H1 (cell line): ENCODE measurements at regions not wholly inside any gene's neighbourhood (a gene's known extent, or its start where the extent isn't known, plus 50 kb on each side); places are given as distances from the start of the nearest gene placed in this dataset.

Experiments
- CTCF ChIA-PET: fragments of 300-600 bp; sonication (Branson Sonifier 250); formaldehyde crosslinking; loops from one replicate; lab custom pipeline; 2021; ENCODE audit not compliant: partially characterized antibody; lab: Charles Lee
- POLR2A ChIA-PET: fragments of 300-600 bp; sonication (Branson Sonifier 250); formaldehyde crosslinking; loops from one replicate; lab custom pipeline; 2021; ENCODE audit warnings: inconsistent platforms; ENCODE audit not compliant: partially characterized antibody; lab: Charles Lee
- DNase-seq, 2 experiments: peaks; one replicate each; pipeline versions ENCODE4 v3.0.0 to v3.0.0-alpha.2; 2010 to 2022; ENCODE audit warnings: low spot score in 2 of 2, low read depth in 1 of 2, mixed read lengths in 1 of 2
- FAIRE-seq: peaks from 2 replicates; lab custom pipeline; 2011; peaks lifted over from hg19 to GRCh38; lab: Jason Lieb, UNC
- H2AFZ ChIP-seq: 2 replicates; pipeline ENCODE4 v1.8.1; 2012; ENCODE audit warnings: low read length, inconsistent platforms
- H2AK5ac ChIP-seq: 2 replicates; pipeline ENCODE4 v1.6.1; 2013; ENCODE audit warnings: low read depth, low read length
- H2BK120ac ChIP-seq: replicated peaks from 2 replicates; pipeline ENCODE3; 2013; ENCODE audit warnings: low read depth, low read length, inconsistent platforms
- H2BK12ac ChIP-seq: 2 replicates; pipeline ENCODE4 v1.6.1; 2013; ENCODE audit warnings: low read depth, low read length
- H2BK15ac ChIP-seq: 2 replicates; pipeline ENCODE4 v1.6.1; 2013; ENCODE audit warnings: low read length
- H2BK20ac ChIP-seq: 2 replicates; pipeline ENCODE4 v1.6.1; 2013; ENCODE audit warnings: low read length
- H2BK5ac ChIP-seq: 2 replicates; pipeline ENCODE4 v1.6.1; 2013; ENCODE audit warnings: low read depth, low read length
- H3K14ac ChIP-seq: 2 replicates; pipeline ENCODE4 v1.6.1; 2013; ENCODE audit warnings: inconsistent platforms; ENCODE audit not compliant: insufficient read length
- H3K18ac ChIP-seq: 2 replicates; pipeline ENCODE4 v1.6.1; 2013; ENCODE audit warnings: low read length; ENCODE audit errors: extremely low read depth
- H3K23ac ChIP-seq: 2 replicates; pipeline ENCODE4 v1.6.1; 2013; ENCODE audit warnings: inconsistent platforms; ENCODE audit not compliant: insufficient read length
- H3K23me2 ChIP-seq: 2 replicates; pipeline ENCODE4 v1.6.1; 2013; ENCODE audit warnings: low read depth, low read length
- H3K27ac ChIP-seq: 2 replicates; pipeline ENCODE4 v1.6.1; 2011; ENCODE audit warnings: low read depth, low read length, inconsistent platforms
- H3K27me3 ChIP-seq, 4 experiments: replicated peaks in 1 of 4; 1 replicate in 1 of 4; 2 replicates in 3 of 4; pipeline versions ENCODE4 v1.6.1 to v1.8.1; 2011 to 2013; ENCODE audit warnings: low read length in 3 of 4, mild to moderate bottlenecking in 3 of 4, inconsistent platforms in 2 of 4, mixed read lengths in 2 of 4, moderate library complexity in 1 of 4; ENCODE audit not compliant: control insufficient read depth in 3 of 4, insufficient read depth in 3 of 4; ENCODE audit errors: extremely low read depth in 1 of 4
- H3K36me3 ChIP-seq, 4 experiments: 2 replicates each; pipeline versions ENCODE4 v1.6.1 to v1.8.1; 2011 to 2013; ENCODE audit warnings: mild to moderate bottlenecking in 4 of 4, low read length in 3 of 4, moderate library complexity in 2 of 4, control low read depth in 1 of 4, inconsistent platforms in 1 of 4; ENCODE audit not compliant: insufficient read depth in 4 of 4, control insufficient read depth in 2 of 4
- H3K4ac ChIP-seq: replicated peaks from 2 replicates; pipeline ENCODE3; 2013; ENCODE audit warnings: low read length, low read depth, mixed read lengths, inconsistent platforms; ENCODE audit not compliant: insufficient read length
- H3K4me1 ChIP-seq, 4 experiments: replicated peaks in 1 of 4; 1 replicate in 1 of 4; 2 replicates in 3 of 4; pipeline versions ENCODE4 v1.6.1 to v1.8.1; 2011 to 2013; ENCODE audit warnings: low read length in 3 of 4, inconsistent platforms in 2 of 4, mixed read lengths in 1 of 4; ENCODE audit not compliant: insufficient read depth in 4 of 4, control insufficient read depth in 3 of 4
- H3K4me2 ChIP-seq, 2 experiments: 2 replicates each; pipeline versions ENCODE4 v1.6.1 to v1.8.1; 2011 to 2013; ENCODE audit warnings: low read depth in 2 of 2, low read length in 2 of 2, control low read depth in 1 of 2, inconsistent platforms in 1 of 2, mild to moderate bottlenecking in 1 of 2; ENCODE audit not compliant: insufficient read depth in 1 of 2
- H3K4me3 ChIP-seq, 4 experiments: fragments of 200-600, 300-600 bp in 1 of 4; sonication (generic), shearing (Covaris generic), sonication (Bioruptor Twin) in 1 of 4; 2 replicates each; pipeline versions ENCODE4 v1.5.1 to v1.8.1; 2011 to 2016; ENCODE audit warnings: low read length in 4 of 4, low read depth in 3 of 4, control low read depth in 2 of 4, inconsistent platforms in 2 of 4, mild to moderate bottlenecking in 2 of 4, mixed read lengths in 1 of 4, moderate library complexity in 1 of 4; ENCODE audit not compliant: insufficient read depth in 2 of 4; ENCODE audit errors: extremely low read depth in 1 of 4
- H3K56ac ChIP-seq: replicated peaks from 2 replicates; pipeline ENCODE3; 2013; ENCODE audit warnings: low read depth, mild to moderate bottlenecking, mixed read lengths, low read length, inconsistent platforms; ENCODE audit not compliant: insufficient read length
- H3K79me1 ChIP-seq: 2 replicates; pipeline ENCODE4 v1.6.1; 2013; ENCODE audit warnings: low read depth, low read length, control low read depth
- H3K79me2 ChIP-seq, 2 experiments: 2 replicates each; pipeline versions ENCODE4 v1.6.1 to v1.8.1; 2012 to 2013; ENCODE audit warnings: low read length in 2 of 2, mild to moderate bottlenecking in 2 of 2, inconsistent platforms in 1 of 2; ENCODE audit not compliant: insufficient read depth in 2 of 2, control insufficient read depth in 1 of 2
- H3K9ac ChIP-seq, 4 experiments: replicated peaks in 1 of 4; 1 replicate in 1 of 4; 2 replicates in 3 of 4; pipeline versions ENCODE4 v1.6.1 to v1.8.1; 2011 to 2013; ENCODE audit warnings: low read depth in 3 of 4, low read length in 3 of 4, control low read depth in 2 of 4, mild to moderate bottlenecking in 2 of 4, moderate library complexity in 2 of 4, inconsistent platforms in 1 of 4; ENCODE audit errors: extremely low read depth in 1 of 4
- H3K9me3 ChIP-seq, 2 experiments: 2 replicates each; pipeline versions ENCODE4 v1.6.1 to v1.8.1; 2012 to 2013; ENCODE audit warnings: mild to moderate bottlenecking in 2 of 2, moderate library complexity in 2 of 2, control low read depth in 1 of 2, inconsistent platforms in 1 of 2, low read depth in 1 of 2, low read length in 1 of 2, mixed read lengths in 1 of 2; ENCODE audit not compliant: insufficient read depth in 2 of 2
- H4K20me1 ChIP-seq, 2 experiments: replicated peaks in 1 of 2; 2 replicates each; pipeline versions ENCODE3 to v1.8.1; 2011 to 2013; ENCODE audit warnings: inconsistent platforms in 2 of 2, low read length in 2 of 2, mild to moderate bottlenecking in 1 of 2; ENCODE audit not compliant: insufficient read depth in 2 of 2, control insufficient read depth in 1 of 2
- H4K5ac ChIP-seq: 2 replicates; pipeline ENCODE4 v1.6.1; 2013; ENCODE audit warnings: low read length, low read depth, mixed read lengths, inconsistent platforms; ENCODE audit not compliant: insufficient read length
- H4K8ac ChIP-seq: 2 replicates; pipeline ENCODE4 v1.8.0; 2013; ENCODE audit warnings: mild to moderate bottlenecking, moderate library complexity, low read length, inconsistent platforms; ENCODE audit not compliant: insufficient read depth; ENCODE audit errors: extremely low read depth
- H4K91ac ChIP-seq: replicated peaks from 2 replicates; pipeline ENCODE3; 2013; ENCODE audit warnings: low read length, mixed read lengths, inconsistent platforms; ENCODE audit not compliant: insufficient read length
- ATF2 ChIP-seq: IDR thresholded peaks from 2 replicates; pipeline ENCODE4 v1.6.1; 2012; ENCODE audit warnings: low read length, inconsistent platforms
- BCL11A ChIP-seq, 2 experiments: IDR thresholded peaks; one replicate each; pipeline ENCODE4 v1.6.1; 2011; ENCODE audit warnings: low read depth in 2 of 2, low read length in 2 of 2, mild to moderate bottlenecking in 2 of 2
- CTCF ChIP-seq, 3 experiments: IDR thresholded peaks; 1 replicate in 2 of 3; 2 replicates in 1 of 3; pipeline versions ENCODE4 v1.5.1 to v1.6.1; 2011; ENCODE audit warnings: low read length in 3 of 3, mild to moderate bottlenecking in 3 of 3, inconsistent platforms in 2 of 3, low read depth in 1 of 3, moderate library complexity in 1 of 3; ENCODE audit not compliant: insufficient read depth in 1 of 3; ENCODE audit errors: control extremely low read depth in 1 of 3
- HDAC6 ChIP-seq: IDR thresholded peaks from one replicate; pipeline ENCODE4 v1.7.1; 2012; ENCODE audit warnings: low read depth, mild to moderate bottlenecking, inconsistent platforms, low read length, moderate library complexity
- POU5F1 ChIP-seq: IDR thresholded peaks from 2 replicates; pipeline ENCODE4 v1.6.1; 2011; ENCODE audit warnings: low read depth, mild to moderate bottlenecking, low read length, moderate library complexity
- TEAD4 ChIP-seq: IDR thresholded peaks from 2 replicates; pipeline ENCODE4 v1.6.1; 2012; ENCODE audit warnings: low read depth, low read length, inconsistent platforms, mixed read lengths
- WGBS, 2 experiments: shearing (Covaris generic) in 1 of 2; methylation state at CpG; one replicate each; pipeline versions ENCODE4 v1.1.6 to v1.1.7; 2013 to 2015; ENCODE audit warnings: low lambda C conversion rate in 2 of 2, mixed read lengths in 2 of 2, inconsistent platforms in 1 of 2, low coverage in 1 of 2, missing lambda C conversion rate in 1 of 2; ENCODE audit not compliant: insufficient replicate concordance in 2 of 2, insufficient coverage in 1 of 2, insufficient read length in 1 of 2; ENCODE audit errors: extremely low coverage in 1 of 2, missing lambda C conversion rate in 1 of 2; 5-methylcytosine and 5-hydroxymethylcytosine counted together

GRCh38 chr12:19659086-19659485 lies 219.8 kb downstream of the AEBP2 start:
- H3K4me1 ChIP-seq, result peaks cover 0 to 3% (median 0%) of the 10 kb centered on the region in 4 experiments; a peak in 1 of 7 replicates
- ChIA-PET CTCF (no interaction called here), POLR2A (no interaction called here)
- no peaks in the 10 kb centered on the region for H3K36me3 ChIP-seq
- no peak overlapping the region for H3K4me2 ChIP-seq
- no peaks in the 10 kb centered on the region for H3K23me2 ChIP-seq
- no peak overlapping the region for H3K27ac ChIP-seq
- no peaks in the 10 kb centered on the region for H4K20me1 ChIP-seq
- 0 out of 4 replicates have a peak, but pooled peaks cover 0 to 3% of the 10 kb centered on the region in 2 experiments for H3K9me3 ChIP-seq
- H2BK120ac ChIP-seq, result no peak overlapping the region
- H2BK12ac ChIP-seq, result no peak overlapping the region
- FAIRE-seq (no peak), DNase-seq (no peak)
- no peak overlapping the region for H2BK20ac ChIP-seq
- no peak overlapping the region for H2AK5ac ChIP-seq
- no peak overlapping the region for H2BK5ac ChIP-seq
- WGBS, 2 experiments, result 91% methylated on average over 2 of the region's 2 CpGs; no CpG with 5 or more reads in 1 of the 2 experiments
- no peak overlapping the region for H3K4ac ChIP-seq
- H4K91ac ChIP-seq, result no peak overlapping the region
- no peak overlapping the region for H2AFZ ChIP-seq
- no peak overlapping the region for H2BK15ac ChIP-seq
- H3K27me3 ChIP-seq, result no peaks in the 10 kb centered on the region
- no peak overlapping the region for H4K5ac ChIP-seq
- H3K9ac ChIP-seq, result no peak overlapping the region
- no peak for TF ChIP-seq POU5F1
- TF ChIP-seq TEAD4, result no peak
- TF ChIP-seq ATF2, result no peak
- no peak for TF ChIP-seq BCL11A (IDR thresholded peaks at IDR 0.05; ENCODE audit: low read depth in 2 of 2, low read length in 2 of 2)
- TF ChIP-seq CTCF (IDR thresholded peaks at IDR 0.05; ENCODE audit: control extremely low read depth in 1 of 3, insufficient read depth in 1 of 3, low read depth in 1 of 3, low read length in 3 of 3), result no peak
- no peak for TF ChIP-seq HDAC6
- no peak overlapping the region for H3K4me3 ChIP-seq
- no peak overlapping the region for H3K56ac ChIP-seq
- H3K18ac ChIP-seq, result no peak overlapping the region
- no peaks in the 10 kb centered on the region for H3K79me2 ChIP-seq
- H3K79me1 ChIP-seq, result no peaks in the 10 kb centered on the region
- H3K14ac ChIP-seq, result no peak overlapping the region
- H4K8ac ChIP-seq, result no peak overlapping the region
- H3K23ac ChIP-seq, result no peak overlapping the region
